Thoracic aorta (tissue), 2 donors: ENCODE measurements at regions not wholly inside any gene's neighbourhood (a gene's known extent, or its start where the extent isn't known, plus 50 kb on each side); places are given as distances from the start of the nearest gene placed in this dataset.
A peak's percentile ranks its signal among the peaks of the same experiment; 100 is the strongest.

Experiments
- ATAC-seq: fragments of 150-250 bp; one replicate; pipeline ENCODE4 v1.8.0; 2017; ENCODE audit warnings: low read depth; ENCODE audit not compliant: insufficient number of reproducible peaks, low FRiP score
- DNase-seq: peaks from one replicate; pipeline ENCODE4 v3.0.0-alpha.2; 2020; ENCODE audit warnings: low spot score
- H3K27ac ChIP-seq, 2 donors: fragments of 200-600 bp; sonication (generic); 1 replicate in 1 of 2; 2 replicates in 1 of 2; pipeline ENCODE4 v1.5.1; 2016; ENCODE audit warnings: mild to moderate bottlenecking in 2 of 2, moderate library complexity in 2 of 2
- H3K27me3 ChIP-seq: fragments of 200-600 bp; sonication (generic); replicated peaks from 2 replicates; pipeline ENCODE4 v1.6.0; 2016; ENCODE audit warnings: mild to moderate bottlenecking; ENCODE audit not compliant: insufficient read depth
- H3K36me3 ChIP-seq: fragments of 200-600 bp; sonication (generic); one replicate; pipeline ENCODE4 v1.5.1; 2016
- H3K4me1 ChIP-seq, 2 donors: fragments of 200-600 bp; sonication (generic); 1 replicate in 1 of 2; 2 replicates in 1 of 2; pipeline versions ENCODE4 v1.5.1 to v1.6.0; 2016; ENCODE audit warnings: low read depth in 2 of 2, mild to moderate bottlenecking in 1 of 2; ENCODE audit not compliant: control insufficient read depth in 1 of 2
- H3K4me3 ChIP-seq: fragments of 200-600 bp; sonication (generic); 2 replicates; pipeline ENCODE4 v1.5.1; 2016; ENCODE audit warnings: mild to moderate bottlenecking
- H3K9me3 ChIP-seq: fragments of 200-600 bp; sonication (generic); 2 replicates; pipeline ENCODE4 v1.5.1; 2016
- TF ChIP-seq, protein P1 (sequence below): fragments of 200-600 bp; sonication (generic); IDR thresholded peaks from one replicate; pipeline ENCODE4 v1.5.1; 2019; ENCODE audit warnings: antibody characterized with exemption

DNA sequence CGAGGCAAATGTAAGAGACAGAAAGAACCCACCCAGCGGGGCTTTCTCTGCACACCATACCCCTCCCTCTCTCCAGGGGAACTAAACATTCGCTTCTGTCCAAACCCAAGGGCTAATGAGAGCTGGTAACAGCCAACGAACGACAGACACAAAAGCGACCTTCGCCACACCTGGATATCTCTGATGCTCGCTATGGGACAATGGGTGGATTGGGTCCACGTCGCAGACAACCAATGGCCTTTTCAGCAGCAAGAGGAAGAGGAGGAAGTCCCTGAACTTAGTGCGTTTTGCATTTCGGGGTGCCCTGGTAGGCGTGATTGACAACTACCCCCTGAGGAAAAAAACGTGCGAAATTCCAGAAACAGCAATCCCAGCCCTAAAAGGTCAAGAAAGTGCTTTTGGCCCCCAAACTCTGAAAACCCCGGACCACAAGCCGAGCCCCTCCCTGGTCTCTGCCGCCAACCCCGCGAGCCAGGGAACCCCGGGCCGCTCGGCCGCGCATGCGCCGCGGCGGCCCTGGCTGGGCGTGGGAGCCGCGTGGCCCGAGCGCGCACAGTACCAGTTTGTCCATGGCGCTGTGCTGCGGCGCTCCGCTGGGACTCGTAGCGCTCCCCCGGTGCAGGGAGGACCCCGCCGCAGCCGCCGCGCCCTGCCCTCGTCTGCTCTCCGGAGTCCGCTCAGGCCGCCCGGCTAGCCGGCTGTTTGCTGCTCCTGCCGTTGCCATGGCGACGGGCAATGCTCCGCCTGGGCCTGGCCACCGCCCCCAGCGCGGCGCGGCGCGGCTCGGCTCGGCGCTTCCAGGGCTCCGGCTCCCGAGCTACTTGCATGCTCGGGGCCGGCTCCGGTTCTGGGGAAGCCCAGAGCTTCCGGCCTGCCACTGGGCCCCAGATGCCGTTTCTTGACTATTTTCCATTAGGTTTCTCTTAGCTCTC, 66.9 kb upstream of the DNAH5 start:
- H3K9me3 ChIP-seq = no peaks in the 10 kb centered on the region
- H3K27me3 ChIP-seq = no peaks in the 10 kb centered on the region
- TF ChIP-seq, protein P1, sequence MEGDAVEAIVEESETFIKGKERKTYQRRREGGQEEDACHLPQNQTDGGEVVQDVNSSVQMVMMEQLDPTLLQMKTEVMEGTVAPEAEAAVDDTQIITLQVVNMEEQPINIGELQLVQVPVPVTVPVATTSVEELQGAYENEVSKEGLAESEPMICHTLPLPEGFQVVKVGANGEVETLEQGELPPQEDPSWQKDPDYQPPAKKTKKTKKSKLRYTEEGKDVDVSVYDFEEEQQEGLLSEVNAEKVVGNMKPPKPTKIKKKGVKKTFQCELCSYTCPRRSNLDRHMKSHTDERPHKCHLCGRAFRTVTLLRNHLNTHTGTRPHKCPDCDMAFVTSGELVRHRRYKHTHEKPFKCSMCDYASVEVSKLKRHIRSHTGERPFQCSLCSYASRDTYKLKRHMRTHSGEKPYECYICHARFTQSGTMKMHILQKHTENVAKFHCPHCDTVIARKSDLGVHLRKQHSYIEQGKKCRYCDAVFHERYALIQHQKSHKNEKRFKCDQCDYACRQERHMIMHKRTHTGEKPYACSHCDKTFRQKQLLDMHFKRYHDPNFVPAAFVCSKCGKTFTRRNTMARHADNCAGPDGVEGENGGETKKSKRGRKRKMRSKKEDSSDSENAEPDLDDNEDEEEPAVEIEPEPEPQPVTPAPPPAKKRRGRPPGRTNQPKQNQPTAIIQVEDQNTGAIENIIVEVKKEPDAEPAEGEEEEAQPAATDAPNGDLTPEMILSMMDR = peak; percentile 15
- peak overlapping the region; percentile 82 for H3K4me3 ChIP-seq
- peak overlapping the region in 1 of 2 donors; percentile 26 for H3K27ac ChIP-seq
- peak; percentile 87 for ATAC-seq
- peaks cover 4 to 14% of the 10 kb centered on the region in 2 donors for H3K4me1 ChIP-seq
- H3K36me3 ChIP-seq = no peaks in the 10 kb centered on the region
- DNase-seq = peak; percentile 51

DNA sequence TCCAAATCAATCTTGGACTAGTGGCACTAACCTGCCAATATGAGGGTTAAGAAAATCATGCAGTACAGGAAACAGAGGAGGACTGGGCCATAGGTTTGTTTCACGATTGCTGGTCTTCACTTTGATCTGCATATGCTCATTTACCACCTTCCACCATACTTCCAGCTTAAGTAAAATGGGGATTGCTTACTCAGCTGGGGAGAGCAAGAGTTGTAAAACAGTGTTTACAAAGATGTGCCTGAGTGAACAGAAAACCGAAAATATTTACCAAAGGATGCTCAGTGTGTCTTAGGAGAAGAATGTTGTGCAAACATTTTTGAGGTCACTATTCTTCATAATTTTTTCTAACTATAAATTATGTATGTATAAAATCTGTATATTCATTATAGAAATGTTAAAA, 65.1 kb upstream of the DNAH5 start:
- Histone ChIP-seq H3K9me3 (no peaks in the 10 kb centered on the region), H3K27ac (no peak overlapping the region), H3K27me3 (no peaks in the 10 kb centered on the region), H3K36me3 (no peaks in the 10 kb centered on the region), H3K4me1 (peaks cover 4 to 14% of the 10 kb centered on the region in 2 donors), H3K4me3 (no peak overlapping the region)
- TF ChIP-seq, protein P1 = no peak
- ATAC-seq = no peak
- DNase-seq = no peak

DNA sequence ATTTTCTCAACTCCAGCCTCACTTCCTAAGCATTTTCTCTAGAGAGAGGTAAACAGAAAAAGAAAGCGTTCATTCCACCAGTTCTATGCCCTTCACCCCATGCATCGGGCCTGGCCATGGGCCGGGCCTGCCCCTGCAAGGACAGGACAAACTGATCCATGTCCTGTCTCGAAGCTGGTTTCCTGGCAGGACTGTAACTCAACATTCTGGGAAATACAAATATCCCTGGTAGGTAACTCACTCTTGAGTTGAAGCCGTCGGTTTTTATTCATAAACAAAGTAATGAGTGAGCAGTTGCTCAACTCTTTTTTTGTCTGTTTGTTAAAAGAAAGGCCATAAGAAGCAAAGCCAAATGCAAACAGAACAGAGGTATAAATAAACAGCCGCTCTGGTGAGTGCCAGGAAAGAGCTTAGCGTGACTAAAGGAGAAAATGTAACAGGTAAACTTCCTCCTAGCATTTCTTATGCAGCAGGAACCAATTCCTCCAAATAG, 64.4 kb upstream of the DNAH5 start:
- Histone ChIP-seq H3K27ac (no peak overlapping the region), H3K36me3 (no peaks in the 10 kb centered on the region), H3K4me3 (no peak overlapping the region), H3K4me1 (peaks cover 4 to 14% of the 10 kb centered on the region in 2 donors), H3K27me3 (no peaks in the 10 kb centered on the region), H3K9me3 (no peaks in the 10 kb centered on the region)
- TF ChIP-seq, protein P1 = no peak
- ATAC-seq = no peak
- DNase-seq = no peak

DNA sequence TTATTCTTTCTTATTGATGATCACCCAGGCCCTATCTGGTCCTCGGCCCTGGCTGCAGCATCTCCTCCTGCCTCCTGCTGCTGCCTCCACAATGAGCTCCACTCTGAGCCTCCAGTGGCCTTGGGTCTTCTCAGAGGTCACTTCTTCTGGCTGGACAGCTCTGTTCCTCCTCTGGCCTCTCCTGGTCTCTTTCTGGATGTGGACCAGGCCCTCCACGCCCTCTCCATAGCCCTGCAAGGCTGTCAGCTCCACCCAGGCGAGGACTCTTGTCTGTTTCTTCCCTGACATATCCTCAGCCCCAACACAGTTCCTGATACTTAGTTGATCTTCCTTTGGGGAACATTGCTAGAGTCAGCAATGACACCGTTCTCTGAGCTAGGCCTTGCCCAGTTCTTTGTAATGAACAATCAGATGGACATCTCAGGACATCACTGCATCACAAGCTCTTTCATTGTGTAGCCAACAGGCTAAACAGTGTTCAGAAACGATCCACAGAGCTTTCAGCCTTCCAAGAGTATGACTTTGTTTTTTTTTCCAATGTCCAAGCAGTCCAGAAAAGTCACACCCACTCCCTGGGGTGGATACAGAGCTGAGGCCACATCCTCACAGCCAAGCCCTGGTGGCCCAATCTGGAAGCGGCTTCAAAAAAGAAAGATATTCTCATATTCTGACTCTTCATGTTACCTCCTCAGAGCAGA, 62.5 kb upstream of the DNAH5 start:
- TF ChIP-seq, protein P1 = no peak
- H3K9me3 ChIP-seq = no peaks in the 10 kb centered on the region
- H3K4me3 ChIP-seq = no peak overlapping the region
- no peaks in the 10 kb centered on the region for H3K36me3 ChIP-seq
- H3K27me3 ChIP-seq = no peaks in the 10 kb centered on the region
- peaks cover 4 to 8% of the 10 kb centered on the region in 2 donors for H3K4me1 ChIP-seq
- ATAC-seq (peak; percentile 21), DNase-seq (no peak)
- H3K27ac ChIP-seq = no peak overlapping the region
